Muscle layer of colon (tissue), 2 donors: ENCODE measurements at regions not wholly inside any gene's neighbourhood (a gene's known extent, or its start where the extent isn't known, plus 50 kb on each side); places are given as distances from the start of the nearest gene placed in this dataset.

ENCODE experiments used
- H3K27ac ChIP-seq: one replicate; pipeline ENCODE4 v1.7.0; 2013; ENCODE audit warnings: low read depth, mild to moderate bottlenecking, low read length, moderate library complexity
- H3K27me3 ChIP-seq, 2 donors: one replicate each; pipeline ENCODE4 v1.7.0; 2013; ENCODE audit warnings: low read length in 2 of 2, mild to moderate bottlenecking in 2 of 2; ENCODE audit not compliant: insufficient read depth in 2 of 2, control insufficient read depth in 1 of 2
- H3K36me3 ChIP-seq: one replicate; pipeline ENCODE4 v1.7.0; 2013; ENCODE audit warnings: mild to moderate bottlenecking, low read length; ENCODE audit not compliant: insufficient read depth
- H3K4me1 ChIP-seq: one replicate; pipeline ENCODE4 v1.7.0; 2013; ENCODE audit warnings: mild to moderate bottlenecking, low read length; ENCODE audit not compliant: insufficient read depth
- H3K4me3 ChIP-seq, 2 donors: one replicate each; pipeline ENCODE4 v1.7.0; 2013; ENCODE audit warnings: low read length in 2 of 2, low read depth in 1 of 2, mild to moderate bottlenecking in 1 of 2, moderate library complexity in 1 of 2
- H3K9ac ChIP-seq: one replicate; pipeline ENCODE4 v1.7.0; 2013; ENCODE audit warnings: low read length
- H3K9me3 ChIP-seq: one replicate; pipeline ENCODE4 v1.7.0; 2013; ENCODE audit warnings: mild to moderate bottlenecking, low read length
- donor health status: abdominal sarcoma.
- donor health status: Adenocarcinoma of cecum.

- Histone ChIP-seq H3K4me1 (no peaks in the 10 kb centered on the region), H3K9me3 (no peaks in the 10 kb centered on the region), H3K27me3 (no peaks in the 10 kb centered on the region), H3K9ac (no peak overlapping the region), H3K36me3 (no peaks in the 10 kb centered on the region), H3K27ac (no peak overlapping the region), H3K4me3 (no peak overlapping the region)
Measured at GRCh38 chr10:58091886-58092285, 175.8 kb downstream of the IPMK start.

- Histone ChIP-seq H3K27me3 (no peaks in the 10 kb centered on the region), H3K36me3 (no peaks in the 10 kb centered on the region)
Measured at GRCh38 chr10:58089739-58090138, 178.0 kb downstream of the IPMK start.

DNA sequence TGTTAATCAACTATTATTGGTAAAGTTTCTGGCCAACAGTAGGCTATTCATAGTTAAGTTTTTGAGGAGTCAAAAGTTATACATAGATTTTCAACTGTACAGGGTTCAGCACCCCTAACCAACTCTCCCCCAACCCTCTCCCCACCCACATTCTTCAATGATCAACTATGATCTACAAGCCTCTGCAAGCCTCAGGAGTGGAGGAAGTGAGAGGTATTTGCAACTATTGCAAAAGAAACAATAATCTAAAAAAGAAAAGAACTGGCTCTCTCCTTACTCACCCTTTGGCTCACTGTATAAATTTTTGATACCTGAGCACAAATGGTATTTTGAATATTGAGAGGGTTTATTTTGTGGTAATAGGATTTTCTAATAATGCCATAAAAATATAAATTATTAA is 179.8 kb downstream of the IPMK start:
- Histone ChIP-seq H3K4me3 (no peak overlapping the region), H3K4me1 (no peaks in the 10 kb centered on the region), H3K27me3 (no peaks in the 10 kb centered on the region), H3K9me3 (no peaks in the 10 kb centered on the region), H3K27ac (no peak overlapping the region), H3K9ac (no peak overlapping the region), H3K36me3 (no peaks in the 10 kb centered on the region)

More at GRCh38 chr10:58089739-58090138, 178.0 kb downstream of the IPMK start:
- Histone ChIP-seq H3K9ac (no peak overlapping the region), H3K9me3 (no peaks in the 10 kb centered on the region), H3K4me3 (no peak overlapping the region), H3K27ac (no peak overlapping the region), H3K4me1 (no peaks in the 10 kb centered on the region)

DNA sequence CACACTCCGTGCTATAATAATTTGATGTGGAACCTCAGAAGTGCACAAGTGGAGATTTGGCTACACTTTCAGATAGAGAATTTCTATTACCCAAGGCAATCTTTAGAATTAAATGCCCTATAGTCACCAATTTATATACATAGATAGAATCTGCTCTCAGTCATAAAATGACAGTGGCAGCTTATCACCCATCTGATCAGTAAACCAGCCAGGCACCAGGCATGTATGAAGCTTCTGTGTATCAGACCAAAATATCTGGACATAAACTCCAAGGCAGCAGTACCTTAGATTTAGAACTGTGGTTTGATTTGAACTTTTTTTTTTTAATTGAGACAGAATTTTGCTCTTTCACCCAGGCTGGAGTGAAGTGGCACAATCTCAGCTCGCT is 180.9 kb downstream of the IPMK start:
- Histone ChIP-seq H3K36me3 (no peaks in the 10 kb centered on the region), H3K9ac (no peak overlapping the region)

DNA sequence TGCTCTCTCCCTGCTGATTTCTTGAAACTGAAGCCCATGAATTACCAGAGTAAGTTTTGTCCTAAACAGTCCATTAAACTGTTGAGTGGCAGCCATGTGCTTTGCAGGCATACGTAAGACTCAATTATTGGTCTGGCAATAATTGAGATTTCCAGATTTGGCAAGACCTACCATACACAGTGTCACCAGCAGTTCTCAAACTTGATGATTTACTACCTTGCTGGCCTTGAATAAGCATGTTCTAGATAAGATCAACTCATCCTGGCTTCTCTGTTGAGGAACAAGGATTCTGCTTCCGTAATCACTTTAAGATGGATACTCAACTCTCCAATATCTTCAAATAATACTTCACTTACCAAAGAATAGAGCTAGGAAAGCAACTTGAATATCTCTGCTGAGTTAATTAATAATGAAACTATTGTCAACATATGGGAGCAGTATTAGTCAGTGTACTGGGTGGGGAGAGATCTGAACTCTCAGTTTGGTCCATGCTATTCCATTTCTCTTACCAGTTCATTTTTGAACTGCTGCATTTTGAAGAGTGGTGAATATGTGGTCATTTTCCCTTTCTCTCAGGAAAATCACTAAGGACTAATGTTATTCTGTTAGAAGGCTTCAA is 181.4 kb downstream of the IPMK start:
- H3K9me3 ChIP-seq = no peaks in the 10 kb centered on the region
- H3K27ac ChIP-seq = no peak overlapping the region

More for the DNA sequence above, 180.9 kb downstream of the IPMK start:
- no peaks in the 10 kb centered on the region for H3K9me3 ChIP-seq
- H3K4me1 ChIP-seq = no peaks in the 10 kb centered on the region
- H3K4me3 ChIP-seq = no peak overlapping the region
- H3K27ac ChIP-seq = no peak overlapping the region
- no peaks in the 10 kb centered on the region for H3K27me3 ChIP-seq

GRCh38 chr10:58082248-58082647 is 185.4 kb downstream of the IPMK start:
- no peak overlapping the region for H3K4me3 ChIP-seq
- H3K9ac ChIP-seq = no peak overlapping the region
- H3K4me1 ChIP-seq = no peaks in the 10 kb centered on the region
- no peaks in the 10 kb centered on the region for H3K9me3 ChIP-seq
- H3K27me3 ChIP-seq = no peaks in the 10 kb centered on the region
- no peak overlapping the region for H3K27ac ChIP-seq
- H3K36me3 ChIP-seq = no peaks in the 10 kb centered on the region

More for the DNA sequence above, 181.4 kb downstream of the IPMK start:
- Histone ChIP-seq H3K9ac (no peak overlapping the region), H3K4me3 (no peak overlapping the region), H3K27me3 (no peaks in the 10 kb centered on the region), H3K36me3 (no peaks in the 10 kb centered on the region), H3K4me1 (no peaks in the 10 kb centered on the region)

- Histone ChIP-seq H3K27me3 (no peaks in the 10 kb centered on the region), H3K4me1 (no peaks in the 10 kb centered on the region), H3K27ac (no peak overlapping the region)
Measured at GRCh38 chr10:58081353-58081752, 186.3 kb downstream of the IPMK start.

GRCh38 chr10:58079461-58079860 is 188.2 kb downstream of the IPMK start:
- H3K4me3 ChIP-seq = no peak overlapping the region
- no peak overlapping the region for H3K27ac ChIP-seq
- H3K27me3 ChIP-seq = no peaks in the 10 kb centered on the region
- H3K9me3 ChIP-seq = no peaks in the 10 kb centered on the region
- no peaks in the 10 kb centered on the region for H3K4me1 ChIP-seq
- no peak overlapping the region for H3K9ac ChIP-seq
- no peaks in the 10 kb centered on the region for H3K36me3 ChIP-seq

More at GRCh38 chr10:58081353-58081752, 186.3 kb downstream of the IPMK start:
- Histone ChIP-seq H3K36me3 (no peaks in the 10 kb centered on the region), H3K4me3 (no peak overlapping the region), H3K9me3 (no peaks in the 10 kb centered on the region), H3K9ac (no peak overlapping the region)

DNA sequence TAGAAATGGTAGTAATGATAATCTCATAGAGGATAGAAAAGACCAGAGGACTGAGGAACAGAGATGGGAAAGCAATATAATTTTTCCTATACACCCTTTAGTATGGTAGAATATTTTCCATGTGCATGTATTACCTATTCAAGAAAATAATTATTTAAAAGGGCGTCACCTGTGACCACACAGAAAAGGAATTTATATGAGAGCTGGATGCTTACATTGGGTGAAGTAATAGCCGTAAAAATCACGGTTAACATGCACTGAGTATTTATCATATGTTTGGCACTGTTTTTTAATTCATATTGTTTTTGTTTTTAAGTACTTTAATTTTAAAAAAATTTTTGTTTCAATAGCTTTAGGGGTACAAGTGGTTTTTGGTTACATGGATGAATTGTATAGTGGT is 195.1 kb downstream of the IPMK start:
- no peaks in the 10 kb centered on the region for H3K9me3 ChIP-seq
- no peak overlapping the region for H3K4me3 ChIP-seq
- no peak overlapping the region for H3K9ac ChIP-seq
- H3K36me3 ChIP-seq = no peaks in the 10 kb centered on the region
- no peak overlapping the region for H3K27ac ChIP-seq
- H3K27me3 ChIP-seq = no peaks in the 10 kb centered on the region
- no peaks in the 10 kb centered on the region for H3K4me1 ChIP-seq

GRCh38 chr10:58070956-58071355 is 196.7 kb downstream of the IPMK start:
- H3K27ac ChIP-seq = no peak overlapping the region
- H3K9ac ChIP-seq = no peak overlapping the region
- H3K4me3 ChIP-seq = no peak overlapping the region
- H3K27me3 ChIP-seq = no peaks in the 10 kb centered on the region
- H3K4me1 ChIP-seq = no peaks in the 10 kb centered on the region
- no peaks in the 10 kb centered on the region for H3K36me3 ChIP-seq
- no peaks in the 10 kb centered on the region for H3K9me3 ChIP-seq

- no peaks in the 10 kb centered on the region for H3K27me3 ChIP-seq
- H3K36me3 ChIP-seq = no peaks in the 10 kb centered on the region
- no peaks in the 10 kb centered on the region for H3K9me3 ChIP-seq
- no peak overlapping the region for H3K27ac ChIP-seq
- H3K4me3 ChIP-seq = no peak overlapping the region
- no peak overlapping the region for H3K9ac ChIP-seq
- no peaks in the 10 kb centered on the region for H3K4me1 ChIP-seq
Measured at GRCh38 chr10:58068809-58069208, 198.9 kb downstream of the IPMK start.

- no peaks in the 10 kb centered on the region for H3K4me1 ChIP-seq
- H3K36me3 ChIP-seq = no peaks in the 10 kb centered on the region
- no peak overlapping the region for H3K9ac ChIP-seq
- H3K4me3 ChIP-seq = no peak overlapping the region
- no peak overlapping the region for H3K27ac ChIP-seq
- H3K27me3 ChIP-seq = no peaks in the 10 kb centered on the region
- H3K9me3 ChIP-seq = no peaks in the 10 kb centered on the region
Measured at GRCh38 chr10:58066979-58067378, 200.7 kb downstream of the IPMK start.
